GM18873 (cell line): ENCODE measurements at regions not wholly inside any gene's neighbourhood (a gene's known extent, or its start where the extent isn't known, plus 50 kb on each side); places are given as distances from the start of the nearest gene placed in this dataset.
"Not testable (repeated sequence)": the region's sequence is repeated elsewhere in the genome, so short reads cannot be mapped to it uniquely, and the experiment has no call there.

Experiments used
- ATAC-seq: cut with Tn5 transposase; IDR thresholded peaks from one replicate; pipeline ENCODE4 v1.9.1; 2021; ENCODE audit warnings: mild to moderate bottlenecking, moderate library complexity, moderate number of reproducible peaks; ENCODE audit not compliant: unreplicated experiment, low FRiP score

DNA sequence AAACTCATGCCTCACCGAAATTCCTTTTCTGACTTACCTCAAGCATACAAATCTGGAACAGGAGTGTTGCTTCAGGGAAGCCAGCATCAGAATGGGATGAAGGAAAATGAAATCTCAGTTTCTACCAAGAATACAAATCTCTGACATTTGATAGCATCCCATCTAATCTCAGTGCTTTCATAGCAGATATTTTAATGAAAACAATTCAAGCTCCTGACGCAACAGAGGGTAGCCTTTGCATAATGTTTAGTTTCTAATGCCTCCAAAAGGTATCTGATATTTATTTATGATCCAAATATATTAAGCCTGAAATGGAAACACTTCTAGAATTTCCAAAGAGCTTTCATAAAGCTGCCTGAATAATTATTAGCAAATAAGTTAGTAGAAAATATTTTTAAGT, 251.4 kb downstream of the DEPDC1B start:
- ATAC-seq, result no peak

DNA sequence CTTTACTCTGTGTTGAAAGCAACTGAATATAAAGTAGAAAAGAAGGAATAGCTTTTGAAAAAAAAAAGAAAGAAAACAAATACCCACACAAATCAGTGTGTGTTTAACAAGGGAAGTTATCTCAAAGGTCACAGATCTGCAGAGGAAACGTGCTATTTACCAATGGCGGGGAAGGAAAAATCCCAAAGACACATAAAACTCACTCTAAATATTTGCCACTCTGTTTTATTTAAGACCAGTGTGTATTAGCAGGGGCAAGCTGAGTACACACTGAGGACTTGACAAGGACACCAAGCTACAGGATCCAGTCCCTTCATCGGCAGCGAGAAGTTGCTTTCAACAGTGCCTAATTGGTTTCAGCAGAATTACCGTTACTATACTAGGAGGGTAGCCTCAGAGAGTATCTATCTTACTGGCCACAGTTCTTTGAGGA, 252.5 kb downstream of the DEPDC1B start:
- ATAC-seq, result no peak

DNA sequence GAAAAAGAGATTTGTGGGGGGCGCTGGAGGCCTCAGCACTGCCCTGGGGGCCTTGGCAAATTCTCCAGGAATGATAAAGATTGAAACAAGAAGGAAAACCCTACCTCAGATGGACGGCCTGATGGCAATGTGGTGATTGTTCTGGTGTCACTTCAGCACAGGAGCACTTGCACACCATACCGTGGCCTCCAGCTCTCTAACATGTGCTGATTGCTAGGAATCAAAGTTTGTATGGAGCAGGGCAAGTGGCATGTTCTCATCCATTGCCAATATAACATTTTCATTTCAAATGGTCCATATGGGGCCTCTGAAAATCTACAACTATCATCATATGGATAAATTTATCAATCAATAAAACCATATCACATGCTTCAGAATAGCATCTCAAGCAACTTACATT, 253.0 kb downstream of the DEPDC1B start:
- no peak for ATAC-seq

DNA sequence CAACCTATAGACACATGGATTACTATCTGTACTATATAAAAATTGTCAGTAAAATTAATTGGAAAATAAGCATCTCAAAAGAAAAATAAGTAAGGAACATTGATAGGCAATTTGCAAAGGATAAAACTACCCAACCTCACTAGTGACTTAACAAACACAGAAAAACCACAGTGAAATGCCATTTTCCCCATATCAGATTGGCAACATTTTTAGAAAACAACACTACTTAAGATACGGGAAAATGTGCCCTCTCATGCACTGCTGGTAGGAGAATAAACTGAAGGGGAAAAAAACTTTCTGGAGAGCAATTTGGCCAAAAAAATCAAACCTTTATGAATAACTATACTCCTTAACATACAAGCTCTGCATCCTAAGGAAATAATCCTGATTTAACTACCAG, 254.0 kb downstream of the DEPDC1B start:
- ATAC-seq, result no peak

DNA sequence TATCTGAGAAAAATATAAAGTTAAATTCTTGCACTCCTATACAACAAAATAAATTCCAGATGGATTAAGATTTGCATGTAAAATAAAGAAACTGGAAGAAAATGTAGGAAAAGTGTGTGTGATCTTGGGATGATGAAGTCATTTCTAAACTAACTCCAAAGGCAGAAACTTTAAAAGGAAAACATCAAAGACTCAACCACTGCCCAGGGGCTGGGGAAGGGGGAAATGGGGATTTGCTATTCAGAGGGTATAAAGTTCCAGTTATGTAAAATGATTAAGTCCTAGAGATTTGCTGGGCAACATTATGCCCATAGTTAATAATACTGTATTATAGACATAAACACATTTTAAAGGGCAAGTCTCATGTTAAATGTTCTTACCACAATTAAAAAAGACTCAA, 254.5 kb downstream of the DEPDC1B start:
- ATAC-seq, result no peak

DNA sequence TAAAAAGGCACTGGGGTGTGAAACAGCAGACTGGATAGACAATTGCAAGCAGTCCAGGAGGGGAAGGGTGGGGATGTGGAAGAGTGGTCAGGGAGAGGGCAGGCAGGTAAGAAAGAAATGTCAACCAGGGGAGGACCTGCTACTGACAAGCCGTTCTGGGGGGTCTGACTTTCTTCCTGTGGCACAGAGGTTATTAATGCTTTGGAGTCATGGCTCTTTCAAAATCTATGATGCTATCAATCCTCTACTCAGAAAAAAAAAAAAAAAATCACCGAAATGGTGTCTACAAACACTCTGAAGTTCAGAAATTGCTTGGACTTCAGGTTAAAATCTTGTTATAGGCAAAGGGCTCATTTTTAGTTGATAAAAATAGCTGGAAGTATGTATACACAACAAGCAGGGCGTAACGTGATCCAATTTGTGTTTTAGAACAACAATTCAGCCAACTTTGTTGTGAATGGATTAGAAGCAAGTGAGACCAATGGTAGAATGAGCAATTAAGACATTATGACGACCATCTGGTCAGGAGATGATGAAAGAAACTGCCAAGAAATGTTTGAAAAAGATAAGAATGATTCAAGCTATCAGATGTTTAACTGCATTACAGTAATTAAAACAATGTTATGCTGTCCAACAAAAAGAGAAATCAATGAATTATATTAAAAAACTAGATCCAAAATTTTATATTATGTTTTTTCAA, 255.2 kb downstream of the DEPDC1B start:
- no peak for ATAC-seq

DNA sequence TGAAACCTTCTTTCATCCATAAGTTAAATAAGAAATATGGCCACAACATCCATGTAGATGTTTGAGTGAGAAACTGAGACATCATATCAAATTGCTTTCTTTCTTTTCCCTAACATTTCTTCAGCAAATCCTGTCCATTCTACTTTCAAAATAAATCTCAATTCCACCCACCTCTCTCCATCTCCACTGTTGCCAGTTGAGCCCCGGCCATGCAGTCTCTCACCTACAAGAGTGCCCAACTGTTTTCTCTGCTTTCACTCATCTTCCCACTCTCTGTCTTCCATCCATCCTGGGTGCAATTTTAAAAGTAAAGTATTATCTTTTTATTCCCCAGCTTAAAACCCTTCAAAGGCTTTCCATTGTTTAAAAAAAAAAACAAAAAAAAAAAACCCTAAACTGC, 260.4 kb downstream of the DEPDC1B start:
- no peak for ATAC-seq

DNA sequence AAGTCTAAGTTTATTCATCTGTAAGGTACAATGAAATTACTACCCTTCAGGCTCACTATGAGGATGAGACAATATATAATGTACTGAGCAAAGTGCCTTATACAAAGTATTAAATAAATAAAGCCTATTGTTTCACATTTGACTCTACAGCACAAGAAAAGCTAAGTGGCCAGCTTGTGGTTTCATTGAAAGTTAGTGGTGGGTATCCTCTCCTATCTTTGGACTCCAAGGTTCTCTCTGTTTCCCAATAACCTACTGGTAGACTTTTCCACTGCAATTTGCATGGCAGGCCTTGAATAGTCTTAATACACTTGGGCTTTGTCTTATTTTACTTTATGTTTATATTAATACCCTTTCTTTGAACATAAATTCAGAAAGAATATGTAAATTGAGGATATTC, 262.7 kb downstream of the DEPDC1B start:
- ATAC-seq, result no peak

DNA sequence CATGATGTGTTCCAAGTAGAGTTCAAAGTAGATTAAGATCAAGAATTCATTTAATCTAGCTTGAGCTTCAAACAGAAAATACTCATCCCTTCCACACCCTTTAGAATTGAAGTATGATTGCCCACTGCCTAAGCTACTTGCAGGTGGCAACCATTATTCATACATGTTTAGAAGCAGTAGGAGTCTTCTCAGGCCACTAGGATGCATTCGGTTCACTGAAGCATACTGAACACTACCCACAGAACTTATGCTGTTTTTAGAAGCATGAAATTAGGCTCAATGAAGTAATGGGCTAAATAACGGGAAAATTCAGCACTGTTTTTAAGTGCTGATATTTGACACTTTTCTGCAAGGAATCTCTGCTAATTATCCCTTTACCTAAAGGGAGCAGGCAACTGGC, 263.4 kb downstream of the DEPDC1B start:
- ATAC-seq, result no peak

DNA sequence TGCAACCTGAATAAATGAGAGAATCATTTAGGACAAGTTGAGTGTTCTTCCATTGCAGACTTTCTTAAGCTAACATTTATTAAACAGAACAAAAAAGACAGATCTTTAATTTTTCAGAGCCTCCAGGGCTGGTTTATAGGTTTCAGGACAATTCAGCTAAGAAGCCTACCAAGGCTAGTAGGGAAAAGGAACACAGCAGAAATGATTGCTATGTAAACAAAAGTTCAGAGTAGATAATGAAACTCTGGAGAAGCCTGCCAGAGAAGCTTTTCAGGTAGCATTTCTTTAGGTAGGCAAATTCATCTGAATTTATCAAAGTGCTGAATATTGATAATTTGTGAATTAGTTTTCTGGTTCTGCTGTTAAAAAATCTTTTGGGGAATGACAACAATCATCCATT, 264.2 kb downstream of the DEPDC1B start:
- no peak for ATAC-seq

DNA sequence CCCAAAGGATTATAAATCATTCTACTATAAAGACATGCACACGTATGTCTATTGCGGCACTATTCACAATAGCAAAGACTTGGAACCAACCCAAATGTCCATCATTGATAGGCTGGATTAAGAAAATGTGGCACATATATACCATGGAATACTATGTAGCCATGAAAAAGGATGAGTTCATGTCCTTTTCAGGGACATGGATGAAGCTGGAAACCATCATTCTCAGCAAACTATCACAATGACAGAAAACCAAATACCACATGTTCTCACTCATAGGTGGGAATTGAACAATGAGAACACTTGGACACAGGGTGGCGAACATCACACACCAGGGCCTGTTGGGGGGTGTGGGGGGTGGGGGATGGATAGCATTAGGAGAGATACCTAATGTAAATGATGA, 273.8 kb downstream of the DEPDC1B start:
- not testable (repeated sequence) for ATAC-seq

DNA sequence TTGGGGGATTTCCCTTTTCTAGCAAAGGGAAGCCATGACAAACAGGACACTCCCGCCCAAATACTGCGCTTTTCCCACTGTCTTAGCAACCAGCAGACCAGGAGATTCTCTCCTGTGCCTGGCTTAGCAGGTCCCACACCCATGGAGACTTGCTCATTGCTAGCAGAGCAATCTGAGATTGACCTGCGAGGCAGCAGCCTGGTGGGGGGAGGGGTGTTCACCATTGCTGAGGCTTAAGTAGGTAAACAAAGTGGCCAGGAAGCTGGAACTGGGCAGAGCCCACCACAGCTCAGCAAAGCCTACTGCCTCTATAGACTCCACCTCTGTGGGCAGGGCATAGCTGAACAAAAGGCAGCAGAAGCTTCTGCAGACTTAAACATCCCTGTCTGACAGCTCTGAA, 279.2 kb downstream of the DEPDC1B start:
- not testable (repeated sequence) for ATAC-seq

DNA sequence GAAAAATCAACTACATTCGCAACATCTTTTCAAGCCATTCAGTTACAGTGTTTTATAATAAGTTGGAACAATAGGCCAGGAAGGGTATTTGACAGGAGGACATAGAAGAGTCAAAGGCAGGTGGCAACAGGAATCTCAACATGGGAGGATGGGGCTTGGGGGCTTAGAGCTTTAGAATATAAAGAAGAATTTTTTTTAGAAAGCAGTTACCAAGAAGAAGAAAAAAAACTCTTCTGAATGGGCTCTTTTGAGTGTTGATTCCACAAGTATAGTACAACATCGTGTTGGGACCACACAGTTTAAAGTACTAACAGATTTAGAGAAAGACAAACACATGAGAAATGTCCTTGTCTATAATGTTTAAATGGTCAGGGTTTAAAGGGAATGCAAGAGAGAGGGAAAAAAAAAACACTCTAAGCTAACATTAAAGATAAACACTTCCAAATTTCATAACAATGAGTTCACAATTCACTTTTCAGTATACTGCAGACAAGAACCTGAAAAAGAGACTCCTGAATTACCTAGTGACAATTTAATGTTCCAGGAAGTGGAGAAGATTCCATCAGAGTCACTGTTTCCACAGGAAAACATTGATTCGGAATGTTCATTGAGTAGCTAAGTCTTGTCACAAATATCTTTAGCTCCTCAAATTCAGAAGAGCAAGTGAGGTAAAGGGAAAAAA, 282.3 kb downstream of the DEPDC1B start:
- no peak for ATAC-seq

DNA sequence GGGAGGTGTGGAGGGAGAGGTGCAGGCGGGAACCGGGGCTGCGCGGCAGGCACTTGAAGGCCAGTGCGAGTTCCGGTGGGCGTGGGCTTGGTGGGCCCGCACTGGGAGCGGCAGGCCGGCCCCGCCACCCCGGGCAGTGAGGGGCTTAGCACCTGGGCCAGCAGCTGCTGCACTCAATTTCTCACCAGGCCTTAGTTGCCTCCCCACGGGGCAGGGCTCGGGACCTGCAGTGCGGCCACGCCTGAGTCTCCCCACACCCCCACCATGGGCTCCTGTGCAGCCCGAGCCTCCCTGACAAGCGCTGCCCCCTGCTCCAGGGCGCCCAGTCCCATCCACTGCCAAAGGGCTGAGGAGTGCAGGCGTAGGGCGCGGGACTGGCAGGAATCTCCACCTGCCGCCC, 284.5 kb downstream of the DEPDC1B start:
- no peak for ATAC-seq

DNA sequence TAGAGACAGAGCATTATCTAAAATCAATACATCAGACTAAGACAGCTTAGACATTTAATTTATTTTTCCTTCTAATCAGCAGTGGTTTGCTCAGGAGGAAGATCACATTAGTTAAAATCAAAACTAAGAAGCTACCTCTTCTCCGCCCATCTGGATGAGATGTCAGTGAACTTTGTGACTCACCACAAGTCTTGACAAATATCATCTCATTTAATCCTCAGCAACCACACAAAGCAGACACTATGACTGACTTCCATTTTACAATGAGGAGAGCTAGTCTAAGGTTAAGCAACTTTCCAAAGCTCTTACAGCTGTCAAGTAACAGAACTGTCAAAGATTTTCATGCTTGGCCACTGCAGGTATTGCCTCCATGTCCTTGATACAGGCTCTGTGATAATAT, 289.5 kb downstream of the DEPDC1B start:
- ATAC-seq, result no peak

DNA sequence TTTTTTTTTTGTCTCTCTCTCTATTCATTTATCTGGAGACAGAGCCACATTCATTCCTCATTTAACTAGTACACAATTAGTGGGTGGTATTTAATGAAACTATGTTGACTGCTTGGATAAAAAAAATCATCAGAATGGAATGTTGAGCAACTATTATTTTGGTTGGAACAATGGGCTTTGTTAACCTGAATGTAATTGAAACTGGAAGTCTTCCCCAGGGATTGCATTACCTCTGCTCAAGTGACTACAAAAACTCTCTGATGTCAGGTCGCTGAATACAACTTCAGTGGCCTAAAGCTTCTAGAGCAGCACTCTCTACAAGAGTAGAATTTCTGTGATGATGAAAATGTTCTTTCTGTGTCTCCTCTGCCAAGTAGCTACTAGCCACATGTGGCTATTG, 295.8 kb downstream of the DEPDC1B start:
- ATAC-seq, result no peak

DNA sequence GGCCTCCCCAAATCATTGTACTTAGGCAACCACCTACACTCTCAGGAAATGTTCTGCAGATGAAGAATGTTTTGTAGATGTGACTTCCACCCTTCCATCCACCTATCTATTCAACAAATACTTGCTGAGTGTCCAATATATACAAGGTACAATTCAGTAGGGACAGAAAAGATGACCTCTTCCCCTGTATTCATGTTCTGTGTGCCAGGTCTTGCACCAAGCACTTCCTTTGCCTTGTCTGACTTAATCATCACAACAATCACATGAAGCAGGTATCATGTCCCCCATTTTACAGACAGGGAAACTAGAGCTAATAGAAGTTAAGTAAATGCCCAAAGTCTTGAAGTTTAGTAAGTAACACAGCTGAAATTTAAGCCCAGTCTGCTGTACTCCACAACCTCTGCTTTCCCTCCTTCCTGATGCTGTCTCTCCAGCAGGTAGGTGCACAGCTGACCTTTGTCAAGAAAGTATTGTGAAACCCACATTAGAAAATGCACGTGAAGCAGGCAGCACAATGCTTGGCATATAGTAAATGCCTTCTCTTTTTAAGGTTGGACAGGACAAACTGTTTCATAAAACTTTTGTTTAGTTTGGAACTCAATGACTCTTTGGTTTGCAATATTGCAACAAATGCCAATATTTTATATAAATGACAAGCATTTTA, 296.5 kb downstream of the DEPDC1B start:
- no peak for ATAC-seq

DNA sequence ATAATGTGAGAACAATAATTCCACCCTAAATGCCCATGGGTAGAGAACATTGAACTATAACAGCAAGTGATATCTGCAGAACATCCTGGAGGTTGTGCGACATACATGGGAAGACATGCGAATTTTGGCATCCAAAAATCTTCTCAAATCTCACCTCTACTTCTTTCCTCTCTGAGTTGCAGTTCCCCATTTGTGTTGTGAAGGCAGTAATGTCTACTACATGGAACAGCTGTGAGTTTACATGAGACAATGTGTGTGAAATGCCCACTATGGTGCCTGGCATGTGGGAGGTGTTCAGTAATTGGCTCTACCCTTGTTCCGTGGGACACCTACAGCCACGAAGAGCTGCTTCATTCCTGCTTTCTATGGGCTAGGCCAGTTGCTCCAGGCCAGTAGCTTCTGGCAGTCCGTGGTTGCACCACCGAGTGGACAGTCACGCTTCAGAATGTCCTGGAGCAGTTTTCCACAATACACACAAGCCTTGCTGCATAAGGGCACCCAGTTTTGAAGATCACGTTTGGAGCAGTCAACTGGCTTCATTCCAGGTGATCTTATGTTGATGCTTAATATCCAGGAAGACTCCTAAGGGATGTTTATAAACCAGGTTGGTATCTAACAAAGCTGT, 297.7 kb downstream of the DEPDC1B start:
- no peak for ATAC-seq

DNA sequence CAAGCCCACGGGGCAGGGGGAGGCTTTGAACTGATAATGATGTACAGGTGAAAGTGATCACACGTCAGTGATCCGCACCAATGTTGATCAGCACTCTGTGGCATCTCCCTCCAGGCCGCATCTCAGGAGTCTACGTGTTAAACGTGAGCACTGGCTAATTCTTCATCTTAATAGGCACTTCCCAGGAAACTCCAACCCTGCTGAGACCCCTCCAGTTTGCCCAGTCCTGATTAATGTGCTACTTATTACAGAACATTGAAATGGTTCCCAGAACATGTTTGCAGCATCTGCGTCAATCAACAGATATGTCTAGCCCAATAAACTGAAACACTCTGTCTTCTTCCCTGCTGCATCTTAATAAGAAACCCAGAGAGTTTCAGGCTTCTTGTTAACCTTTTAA, 298.4 kb downstream of the DEPDC1B start:
- no peak for ATAC-seq

DNA sequence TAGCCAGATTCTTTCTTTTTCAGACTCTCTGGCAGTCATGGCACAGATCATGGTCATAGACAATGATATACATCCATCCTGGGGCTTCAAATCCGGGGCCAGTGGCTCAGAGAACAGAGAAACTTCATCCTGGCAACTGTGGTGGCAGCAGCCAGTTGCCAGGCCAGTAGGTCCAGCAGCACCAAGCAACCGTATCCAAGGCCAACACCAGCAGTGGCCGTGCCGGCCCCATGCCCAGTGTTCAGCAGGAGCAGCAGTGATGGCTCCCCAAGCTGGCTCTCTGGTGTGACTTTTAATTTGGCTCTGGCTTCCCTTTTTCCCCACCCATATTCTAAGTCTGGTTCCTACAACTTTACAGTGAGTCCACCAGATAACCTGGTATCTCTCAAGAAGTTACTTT, 300.5 kb downstream of the DEPDC1B start:
- no peak for ATAC-seq

DNA sequence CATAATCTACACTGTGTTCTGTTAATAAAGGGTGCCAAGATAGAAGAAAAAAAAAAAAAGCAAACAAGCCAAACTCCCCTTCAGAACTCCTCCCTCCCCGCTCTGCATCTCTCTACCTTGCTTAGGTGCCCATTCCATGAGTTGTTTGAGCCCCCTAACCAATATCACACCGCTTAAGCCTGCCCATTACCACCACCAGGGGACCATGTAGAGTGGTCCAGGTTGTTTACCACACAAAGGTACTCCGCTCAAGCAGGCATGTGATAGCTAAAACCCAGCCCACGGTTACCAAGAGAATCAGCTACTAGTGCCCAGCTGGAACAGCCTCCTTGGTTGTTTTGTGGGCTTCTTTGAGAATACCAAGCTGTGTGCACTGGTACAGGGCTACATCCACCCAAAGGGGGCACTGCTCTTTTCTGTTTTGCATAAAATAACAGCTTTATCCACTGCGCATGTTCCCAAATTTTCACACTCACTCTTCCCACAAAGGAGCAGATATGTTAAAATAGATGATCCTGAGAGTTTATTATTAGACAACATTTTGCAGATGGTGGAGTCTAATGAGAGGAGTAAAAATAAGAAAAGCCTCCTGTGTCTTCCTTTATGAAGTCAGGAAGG, 304.1 kb downstream of the DEPDC1B start:
- ATAC-seq, result no peak
